ENCODE measurements at regions not wholly inside any gene's neighbourhood (a gene's known extent, or its start where the extent isn't known, plus 50 kb on each side); places are given as distances from the start of the nearest gene placed in this dataset.
"Not testable (repeated sequence)": the region's sequence is repeated elsewhere in the genome, so short reads cannot be mapped to it uniquely, and the experiment has no call there.

- no peak for DNase-seq
Measured at GRCh38 chr6:120348926-120349325, 985.4 kb downstream of the TBC1D32 start.

GRCh38 chr6:120328521-120328920 is 979.0 kb upstream of the MAN1A1 start:
- no peak for DNase-seq

DNA sequence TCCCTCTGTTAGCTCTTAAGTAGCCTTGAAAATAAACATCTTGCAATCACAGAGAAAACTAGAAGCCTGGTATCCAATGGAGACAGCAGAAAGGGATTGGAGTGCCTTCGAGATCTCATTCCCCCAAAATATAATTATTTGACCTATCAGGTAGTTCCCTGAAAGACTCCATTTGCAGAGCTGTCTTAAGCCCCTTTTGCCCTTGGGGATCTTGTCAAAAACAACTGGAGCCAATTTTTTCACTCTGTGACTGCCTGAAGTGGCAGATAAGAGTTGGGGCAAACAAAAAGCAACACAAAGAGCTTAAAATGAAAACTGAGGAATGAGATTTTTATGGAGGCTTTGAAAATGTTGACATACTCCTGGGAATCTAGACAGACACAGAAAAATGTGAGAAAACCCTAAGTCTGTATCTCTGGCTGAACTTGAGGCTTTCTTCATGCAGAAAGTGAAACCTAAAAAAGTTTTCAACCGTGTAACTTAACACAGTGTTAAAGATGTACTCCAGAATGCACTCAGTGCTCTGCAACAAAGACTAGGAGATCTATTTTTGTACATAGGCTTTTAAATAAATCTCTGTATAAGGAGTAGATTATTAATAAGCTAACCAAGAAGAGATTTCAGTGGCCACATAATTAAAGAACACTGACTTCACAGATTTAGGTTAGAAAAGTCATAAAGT is 971.1 kb upstream of the MAN1A1 start:
- no peak for DNase-seq

- no peak for DNase-seq
Measured at GRCh38 chr6:120304223-120304622, 954.7 kb upstream of the MAN1A1 start.

- no peak for DNase-seq
Measured at GRCh38 chr6:120303527-120303926, 954.0 kb upstream of the MAN1A1 start.

GRCh38 chr6:120302041-120302440 is 952.5 kb upstream of the MAN1A1 start:
- no peak for DNase-seq

DNA sequence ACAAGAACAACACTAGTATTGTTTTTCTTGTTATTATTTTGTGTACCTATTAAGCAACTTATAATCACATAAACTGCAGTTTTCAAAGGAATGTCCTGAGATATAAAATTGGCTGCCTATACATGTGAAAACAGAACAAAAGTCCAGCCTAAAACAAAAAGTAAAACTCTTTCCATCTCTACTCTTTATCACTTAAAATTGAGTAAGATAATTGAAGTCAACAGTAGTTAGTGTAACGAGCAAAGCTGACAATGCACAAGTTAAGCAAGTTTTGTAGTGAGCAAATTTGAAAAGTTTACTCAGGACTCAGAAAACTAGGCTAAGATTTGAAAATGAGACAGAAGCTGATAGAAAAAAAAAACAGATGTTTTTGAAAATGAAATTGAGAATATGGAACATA is 941.4 kb upstream of the MAN1A1 start:
- DNase-seq, result no peak

- DNase-seq, result no peak
Measured at GRCh38 chr6:120282005-120282404, 932.4 kb upstream of the MAN1A1 start.

DNA sequence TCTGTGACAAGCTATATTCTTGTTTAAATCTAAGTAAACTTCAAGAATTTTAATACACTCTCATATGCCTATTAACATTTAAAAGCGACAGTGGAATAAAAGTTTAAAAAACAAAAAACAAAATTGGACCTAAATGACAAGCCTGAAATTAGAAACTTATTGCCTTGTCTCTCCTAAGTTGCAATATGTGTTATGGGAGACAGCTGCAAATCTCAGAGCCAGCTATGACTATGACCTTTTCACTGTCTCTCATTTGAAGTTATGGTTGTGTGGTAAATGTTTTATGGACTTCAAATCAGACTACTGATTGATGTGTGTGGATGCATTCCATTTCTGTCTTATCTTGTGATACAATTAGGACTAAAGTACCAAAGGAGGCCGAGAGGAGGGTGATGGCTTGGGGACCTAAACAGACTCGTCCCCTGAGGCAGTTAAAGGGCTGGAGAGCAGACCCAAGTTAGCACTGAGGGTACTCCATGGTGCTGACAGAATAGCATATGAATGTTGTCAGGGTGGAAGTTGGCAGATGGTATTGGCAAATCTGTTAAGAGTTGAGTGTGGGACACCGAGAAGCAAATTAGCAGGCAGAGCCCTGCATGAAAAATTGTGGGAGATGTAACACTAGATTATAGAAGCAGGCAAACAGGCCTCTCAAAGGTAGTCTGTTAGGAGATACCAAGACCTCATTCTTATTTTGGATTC is 930.1 kb upstream of the MAN1A1 start:
- DNase-seq, result no peak

GRCh38 chr6:120278689-120279396 is 929.3 kb upstream of the MAN1A1 start:
- DNase-seq, result no peak

GRCh38 chr6:120274547-120274946 is 925.0 kb upstream of the MAN1A1 start:
- no peak for DNase-seq

- no peak for DNase-seq
Measured at GRCh38 chr6:120273411-120273810, 923.9 kb upstream of the MAN1A1 start.

GRCh38 chr6:120272038-120272437 is 922.5 kb upstream of the MAN1A1 start:
- DNase-seq, result no peak

DNA sequence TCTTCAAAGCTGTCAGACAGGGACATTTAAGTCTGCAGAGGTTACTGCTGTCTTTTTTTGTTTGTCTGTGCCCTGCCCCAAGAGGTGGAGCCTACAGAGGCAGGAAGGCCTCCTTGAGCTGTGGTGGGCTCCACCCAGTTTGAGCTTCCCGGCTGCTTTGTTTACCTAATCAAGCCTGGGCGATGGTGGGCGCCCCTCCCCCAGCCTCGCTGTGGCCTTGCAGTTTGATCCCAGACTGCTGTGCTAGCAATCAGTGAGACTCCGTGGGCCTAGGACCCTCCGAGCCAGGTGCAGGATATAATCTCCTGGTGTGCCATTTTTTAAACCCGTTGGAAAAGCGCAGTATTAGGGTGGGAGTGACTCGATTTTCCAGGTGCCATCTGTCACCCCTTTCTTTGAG is 918.7 kb upstream of the MAN1A1 start:
- DNase-seq, result not testable (repeated sequence)

- no peak for DNase-seq
Measured at GRCh38 chr6:120262354-120262753, 912.8 kb upstream of the MAN1A1 start.

DNA sequence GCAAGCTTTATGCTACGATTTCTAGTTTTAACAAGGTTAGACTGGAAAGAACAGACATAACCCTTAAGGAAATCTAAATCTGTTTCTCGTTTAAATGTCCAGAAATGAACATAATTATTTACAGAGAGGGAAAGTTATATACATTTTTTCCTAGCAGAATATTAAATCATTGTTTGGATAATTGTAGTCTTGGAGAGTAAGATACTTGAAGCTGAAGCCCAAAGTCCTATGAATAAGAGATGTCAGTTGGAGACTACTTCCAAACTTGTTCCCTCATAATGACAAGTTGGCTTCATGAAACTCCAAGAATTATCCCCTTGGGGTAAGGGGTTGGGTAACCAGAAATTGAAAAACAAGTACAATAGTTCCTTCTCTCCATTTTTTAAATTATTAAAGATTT is 911.1 kb upstream of the MAN1A1 start:
- no peak for DNase-seq

DNA sequence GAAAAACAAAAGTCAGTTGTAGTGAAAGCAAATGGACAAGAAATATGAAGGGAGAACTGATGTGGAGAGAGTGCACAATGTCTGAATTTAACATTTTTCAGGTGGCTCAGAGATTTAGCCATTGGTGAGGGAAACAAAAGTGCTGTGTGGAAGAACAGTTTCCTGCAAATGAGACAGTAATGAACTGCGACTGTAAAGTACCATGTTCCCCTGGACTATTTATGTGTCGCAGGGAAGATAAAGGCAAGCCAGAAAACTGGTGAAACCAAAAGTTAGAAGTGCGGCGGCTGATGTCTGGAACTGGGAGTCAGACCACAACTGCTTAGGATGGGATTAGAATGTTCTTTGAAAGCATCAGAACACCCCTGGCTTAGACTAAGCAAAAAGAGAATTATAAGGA is 905.1 kb upstream of the MAN1A1 start:
- no peak for DNase-seq

GRCh38 chr6:120248451-120248850 is 898.9 kb upstream of the MAN1A1 start:
- DNase-seq, result no peak

GRCh38 chr6:120237221-120237620 is 887.7 kb upstream of the MAN1A1 start:
- DNase-seq, result no peak

DNA sequence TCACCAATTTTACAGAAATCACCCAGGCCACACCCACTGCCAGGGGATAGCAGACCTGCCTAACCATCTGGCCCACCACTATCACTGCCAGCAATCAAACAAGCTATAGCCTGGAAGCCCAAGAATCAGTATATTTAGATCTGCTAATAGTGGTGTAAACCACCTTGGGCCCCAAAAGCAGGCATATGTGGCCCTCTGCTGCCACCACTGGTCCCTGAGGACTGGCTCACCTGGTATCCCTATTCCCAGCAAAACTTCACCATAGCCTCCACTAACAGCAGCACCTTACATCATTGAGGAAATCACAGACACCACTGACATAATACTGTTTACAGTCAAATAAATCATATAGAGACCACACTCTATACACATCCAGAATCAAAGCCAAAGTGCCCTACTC is 880.4 kb upstream of the MAN1A1 start:
- no peak for DNase-seq

- DNase-seq, result no peak
Measured at GRCh38 chr6:120228297-120228696, 878.7 kb upstream of the MAN1A1 start.

DNA sequence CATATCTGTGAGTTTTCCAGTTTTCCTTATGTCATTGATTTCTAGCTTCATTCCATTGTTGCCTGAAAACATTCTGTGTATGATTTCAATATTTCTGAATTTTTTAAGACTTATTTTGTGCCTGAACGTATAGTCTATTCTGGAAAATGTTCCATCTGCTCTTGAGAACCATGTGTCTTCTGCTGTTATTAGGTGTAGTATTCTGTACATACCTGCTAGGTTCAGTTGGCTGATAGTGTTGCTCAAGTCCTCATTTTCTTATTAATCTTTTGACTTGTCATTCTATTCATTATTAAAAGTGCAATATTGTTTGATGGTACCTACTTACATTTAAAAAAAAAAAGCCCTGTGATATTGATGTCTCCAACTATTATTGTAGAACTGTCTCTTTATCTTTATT is 869.8 kb upstream of the MAN1A1 start:
- DNase-seq, result no peak

- no peak for DNase-seq
Measured at GRCh38 chr6:120214088-120214499, 864.5 kb upstream of the MAN1A1 start.
